Ovary (tissue), 7 donors: ENCODE measurements at regions not wholly inside any gene's neighbourhood (a gene's known extent, or its start where the extent isn't known, plus 50 kb on each side); places are given as distances from the start of the nearest gene placed in this dataset.

Experiments used
- DNase-seq, 5 donors: peaks; one replicate each; pipeline ENCODE4 v3.0.0-alpha.2; 2019 to 2020
- H3K27ac ChIP-seq, 2 donors: fragments of 200-600 bp; one replicate each; pipeline versions ENCODE4 v1.5.1 to v1.8.0; 2019 to 2022
- H3K27me3 ChIP-seq: fragments of 200-600 bp; one replicate; pipeline ENCODE4 v1.8.0; 2022
- H3K36me3 ChIP-seq: fragments of 200-600 bp; sonication (generic); one replicate; pipeline ENCODE4 v1.5.1; 2019
- H3K4me1 ChIP-seq: one replicate; pipeline ENCODE4 v1.8.1; 2013; ENCODE audit warnings: mild to moderate bottlenecking, moderate library complexity; ENCODE audit not compliant: insufficient read depth
- H3K4me3 ChIP-seq: fragments of 200-600 bp; sonication (generic); one replicate; pipeline ENCODE4 v1.5.1; 2017
- H3K9me3 ChIP-seq, 2 donors: fragments of 200-600 bp in 1 of 2; sonication (generic) in 1 of 2; one replicate each; pipeline versions ENCODE4 v1.5.1 to v1.8.1; 2013 to 2019; ENCODE audit warnings: mild to moderate bottlenecking in 1 of 2, moderate library complexity in 1 of 2
- CTCF ChIP-seq, 3 donors: fragments of 450-650 bp in 2 of 3; fragments of 200-600 bp in 1 of 3; IDR thresholded peaks; one replicate each; pipeline versions ENCODE4 v1.5.1 to v1.8.0; 2016 to 2022; ENCODE audit warnings: antibody characterized with exemption in 3 of 3, mild to moderate bottlenecking in 1 of 3
- EP300 ChIP-seq: sonication (generic); formaldehyde crosslinking; IDR thresholded peaks from one replicate; pipeline ENCODE4 v1.6.1; 2017; ENCODE audit warnings: antibody characterized with exemption
- POLR2A ChIP-seq: fragments of 450-650 bp; IDR thresholded peaks from one replicate; pipeline ENCODE4 v1.6.1; 2017; ENCODE audit warnings: antibody characterized with exemption, mild to moderate bottlenecking, moderate library complexity
- WGBS, 3 donors: extraction: QIAGEN DNeasy Blood & Tissue Kit in 1 of 3; methylation state at CpG; one replicate each; pipeline versions ENCODE4 v1.1.5 to v1.1.7; 2013 to 2017; 5-methylcytosine and 5-hydroxymethylcytosine counted together
- intact Hi-C, 4 donors: fragments of 100-400 bp; cut with DNase I; formaldehyde crosslinking; loops; one replicate each; pipeline versions ENCODE4 v1.11.0 to v1.15.1; 2022 to 2023
- donor health status: DM: no; HTN: no; CAD: no; lungs with moderate emphysema.
- donor health status: DM: no; HTN: no; CAD: no.
- donor health status: Bipolar disorder and iron deficiency.
- donor health status: DM: no; HTN: no; CAD: no.
- donor health status: DM: yes; HTN: yes; CAD: no.

- Histone ChIP-seq H3K36me3 (no peaks in the 10 kb centered on the region), H3K27me3 (no peaks in the 10 kb centered on the region), H3K4me3 (no peak overlapping the region), H3K4me1 (no peaks in the 10 kb centered on the region), H3K27ac (no peak overlapping the region), H3K9me3 (no peaks in the 10 kb centered on the region)
- TF ChIP-seq CTCF (IDR thresholded peaks at IDR 0.05) (no peak), POLR2A (no peak), EP300 (no peak)
- DNase-seq = no peak
- intact Hi-C loops = no loop called here
Measured at GRCh38 chr9:87089929-87090328, 142.6 kb upstream of the GAS1 start.

GRCh38 chr9:87093777-87094176, 146.5 kb upstream of the GAS1 start:
- no peaks in the 10 kb centered on the region for H3K4me1 ChIP-seq
- WGBS, 3 donors = 93 to 94% (median 94%) methylated on average over 3 of the region's 3 CpGs
- TF ChIP-seq EP300 (no peak), CTCF (IDR thresholded peaks at IDR 0.05) (no peak), POLR2A (no peak)
- no peaks in the 10 kb centered on the region for H3K27me3 ChIP-seq
- H3K36me3 ChIP-seq = no peaks in the 10 kb centered on the region
- no peaks in the 10 kb centered on the region for H3K9me3 ChIP-seq
- DNase-seq = no peak
- no peak overlapping the region for H3K27ac ChIP-seq
- intact Hi-C loops = no loop called here
- no peak overlapping the region for H3K4me3 ChIP-seq

- intact Hi-C loops = no loop called here
Measured at GRCh38 chr9:87095951-87096350, 148.6 kb upstream of the GAS1 start.

GRCh38 chr9:87096506-87096905, 149.2 kb upstream of the GAS1 start:
- Histone ChIP-seq H3K27me3 (no peaks in the 10 kb centered on the region), H3K4me3 (no peak overlapping the region), H3K9me3 (no peaks in the 10 kb centered on the region), H3K4me1 (no peaks in the 10 kb centered on the region), H3K36me3 (no peaks in the 10 kb centered on the region), H3K27ac (no peak overlapping the region)
- TF ChIP-seq EP300 = no peak
- no peak for TF ChIP-seq POLR2A
- TF ChIP-seq CTCF (IDR thresholded peaks at IDR 0.05) = no peak
- no peak for DNase-seq
- WGBS, 3 donors = 90 to 92% (median 90%) methylated on average over 2 of the region's 2 CpGs
- intact Hi-C loops = no loop called here

More at GRCh38 chr9:87095951-87096350, 148.6 kb upstream of the GAS1 start:
- Histone ChIP-seq H3K36me3 (no peaks in the 10 kb centered on the region), H3K4me1 (no peaks in the 10 kb centered on the region), H3K27ac (no peak overlapping the region), H3K9me3 (no peaks in the 10 kb centered on the region), H3K27me3 (no peaks in the 10 kb centered on the region), H3K4me3 (no peak overlapping the region)
- no peak for DNase-seq
- TF ChIP-seq CTCF (IDR thresholded peaks at IDR 0.05) (no peak), EP300 (no peak), POLR2A (no peak)
- 87 to 90% (median 88%) methylated on average over 5 of the region's 5 CpGs for WGBS, 3 donors

GRCh38 chr9:87097238-87097637, 149.9 kb upstream of the GAS1 start:
- H3K9me3 ChIP-seq = no peaks in the 10 kb centered on the region
- WGBS, 3 donors = 83 to 91% (median 90%) methylated on average over 3 of the region's 3 CpGs
- H3K4me1 ChIP-seq = no peaks in the 10 kb centered on the region
- TF ChIP-seq EP300 (no peak), POLR2A (no peak), CTCF (IDR thresholded peaks at IDR 0.05) (no peak)
- H3K36me3 ChIP-seq = no peaks in the 10 kb centered on the region
- H3K27ac ChIP-seq = no peak overlapping the region
- no peak for DNase-seq
- no peak overlapping the region for H3K4me3 ChIP-seq
- intact Hi-C loops = no loop called here
- no peaks in the 10 kb centered on the region for H3K27me3 ChIP-seq
